HG02885 (cell line): ENCODE measurements at regions not wholly inside any gene's neighbourhood (a gene's known extent, or its start where the extent isn't known, plus 50 kb on each side); places are given as distances from the start of the nearest gene placed in this dataset.
A peak's percentile ranks its signal among the peaks of the same experiment; 100 is the strongest.

Source experiments
- ATAC-seq: cut with Tn5 transposase; IDR thresholded peaks from one replicate; pipeline ENCODE4 v1.9.1; 2021; ENCODE audit warnings: mild to moderate bottlenecking; ENCODE audit not compliant: unreplicated experiment, poor library complexity

GRCh38 chr10:1882728-1883127 lies 145.4 kb upstream of the ADARB2 start:
- no peak for ATAC-seq

- no peak for ATAC-seq
Observed at GRCh38 chr10:1882180-1882579, 144.9 kb upstream of the ADARB2 start.

GRCh38 chr10:1881636-1882035 lies 144.3 kb upstream of the ADARB2 start:
- ATAC-seq = no peak

GRCh38 chr10:1874533-1874932 lies 137.2 kb upstream of the ADARB2 start:
- no peak for ATAC-seq

GRCh38 chr10:1873661-1874315 lies 136.5 kb upstream of the ADARB2 start:
- ATAC-seq = no peak

DNA sequence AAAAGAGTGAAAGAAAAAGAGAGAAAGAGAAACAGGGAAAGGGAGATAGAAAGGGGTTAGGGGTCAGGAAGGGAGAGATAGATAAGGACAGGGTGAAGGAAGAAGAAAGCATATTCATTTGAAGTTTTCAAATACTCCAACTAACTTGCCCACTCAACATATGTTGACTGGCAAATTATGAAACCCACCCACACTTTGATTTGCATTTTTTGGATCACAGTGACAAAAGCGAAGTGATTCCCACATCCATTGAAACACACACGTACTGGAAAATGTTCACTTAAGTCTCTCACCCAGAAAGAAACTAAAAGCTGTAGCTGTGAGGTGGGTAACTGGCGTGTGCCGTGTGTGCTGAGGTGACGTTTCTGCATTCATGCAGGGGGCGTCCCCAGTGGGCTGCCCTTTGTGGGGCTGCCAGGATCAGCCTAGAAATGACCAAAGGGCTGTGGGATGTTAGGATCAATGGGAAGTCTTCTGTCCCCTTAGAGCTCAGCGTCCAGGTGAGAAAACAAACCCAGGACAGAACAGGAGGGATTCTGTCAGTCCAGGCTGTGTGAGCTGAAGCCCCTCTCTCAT lies 134.9 kb upstream of the ADARB2 start:
- no peak for ATAC-seq

GRCh38 chr10:1870491-1870890 lies 133.2 kb upstream of the ADARB2 start:
- ATAC-seq = no peak

DNA sequence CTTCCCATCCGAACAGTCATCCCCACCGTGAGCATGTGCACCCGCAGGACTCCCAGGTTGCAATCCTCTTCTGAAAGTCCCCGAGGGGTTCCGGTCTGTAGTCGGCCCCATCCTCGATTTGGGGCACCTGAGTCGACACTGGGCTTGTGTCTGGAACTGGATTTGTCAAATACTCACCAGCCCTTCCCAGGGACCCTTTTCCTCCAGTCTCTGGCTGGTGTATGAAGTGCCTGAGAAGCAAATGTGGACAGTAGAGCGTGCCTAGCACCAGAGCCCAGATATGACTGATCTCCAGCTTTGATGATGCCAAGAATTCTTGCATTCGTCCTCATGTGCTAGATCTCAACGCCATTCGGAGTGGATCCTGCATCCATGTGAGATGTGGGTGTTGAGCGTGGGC lies 132.5 kb upstream of the ADARB2 start:
- ATAC-seq = no peak

- no peak for ATAC-seq
Observed at GRCh38 chr10:1860351-1860750, 123.0 kb upstream of the ADARB2 start.

- ATAC-seq = no peak
Observed at GRCh38 chr10:1858547-1858946, 121.2 kb upstream of the ADARB2 start.

GRCh38 chr10:1858048-1858447 lies 120.7 kb upstream of the ADARB2 start:
- ATAC-seq = no peak

- no peak for ATAC-seq
Observed at GRCh38 chr10:1855911-1856310, 118.6 kb upstream of the ADARB2 start.

DNA sequence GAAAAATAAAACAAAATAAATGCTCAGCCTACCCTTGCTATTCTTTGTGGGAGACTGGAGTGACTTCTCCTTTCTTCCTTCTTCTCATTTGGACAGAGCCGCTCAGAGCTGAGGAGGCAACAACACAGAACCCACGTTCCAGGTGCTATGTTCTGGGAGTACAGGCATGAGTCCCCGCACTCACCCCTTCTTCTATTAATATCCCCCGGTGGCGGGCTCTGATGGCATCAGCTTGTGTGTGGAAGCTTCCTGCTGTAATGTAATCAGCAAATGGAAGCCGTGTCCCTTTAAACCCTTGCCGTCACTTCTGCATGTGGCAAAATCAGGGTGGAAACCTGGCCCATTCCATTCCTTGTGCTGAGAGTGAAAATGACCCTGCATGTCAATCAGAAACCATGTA lies 116.9 kb upstream of the ADARB2 start:
- ATAC-seq = no peak

GRCh38 chr10:1853801-1854200 lies 116.5 kb upstream of the ADARB2 start:
- no peak for ATAC-seq

GRCh38 chr10:1852841-1853240 lies 115.5 kb upstream of the ADARB2 start:
- ATAC-seq = no peak

- no peak for ATAC-seq
Observed at GRCh38 chr10:1851762-1852161, 114.4 kb upstream of the ADARB2 start.

DNA sequence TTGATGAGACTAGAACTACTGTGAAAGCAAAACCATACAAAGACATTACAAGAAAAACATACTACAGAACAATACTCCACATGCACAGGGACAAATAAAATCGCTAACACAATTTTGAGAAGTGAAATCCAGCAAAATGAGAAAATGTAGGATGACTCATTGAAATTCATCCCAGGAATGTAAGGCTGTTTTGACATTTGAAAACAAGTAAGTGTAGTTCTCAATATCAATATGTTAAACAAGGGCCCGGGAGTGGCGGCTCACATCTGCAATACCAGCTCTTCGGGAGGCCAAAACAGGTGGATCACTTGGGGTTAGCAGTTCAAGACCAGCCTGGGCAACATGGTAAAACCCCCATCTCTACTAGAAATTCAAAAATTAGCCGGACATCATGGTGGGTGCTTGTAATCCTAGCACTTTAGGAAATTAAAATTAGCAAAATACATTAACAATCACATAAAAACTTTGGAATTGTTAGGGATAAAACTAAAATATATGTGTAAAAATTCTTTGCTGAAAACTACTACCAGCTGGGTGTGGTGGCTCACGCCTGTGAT lies 113.7 kb upstream of the ADARB2 start:
- no peak for ATAC-seq

- ATAC-seq = no peak
Observed at GRCh38 chr10:1847361-1847760, 110.0 kb upstream of the ADARB2 start.

GRCh38 chr10:1846032-1846431 lies 108.7 kb upstream of the ADARB2 start:
- no peak for ATAC-seq

DNA sequence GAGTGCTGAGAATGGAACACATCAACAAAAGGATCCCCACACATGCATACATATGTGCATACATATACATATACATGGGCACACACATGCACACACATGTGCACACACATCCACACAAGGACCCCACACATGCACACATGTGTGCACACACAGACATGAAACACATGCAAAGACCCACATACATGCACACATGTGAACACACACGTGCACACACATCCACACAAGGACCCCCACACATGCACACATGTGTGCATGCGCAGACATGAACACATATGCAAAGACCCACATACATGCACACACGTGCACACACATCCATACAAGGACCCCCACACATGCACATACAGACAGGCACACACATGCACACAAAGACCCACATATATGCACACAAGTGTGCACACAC lies 104.4 kb upstream of the ADARB2 start:
- ATAC-seq = no peak

DNA sequence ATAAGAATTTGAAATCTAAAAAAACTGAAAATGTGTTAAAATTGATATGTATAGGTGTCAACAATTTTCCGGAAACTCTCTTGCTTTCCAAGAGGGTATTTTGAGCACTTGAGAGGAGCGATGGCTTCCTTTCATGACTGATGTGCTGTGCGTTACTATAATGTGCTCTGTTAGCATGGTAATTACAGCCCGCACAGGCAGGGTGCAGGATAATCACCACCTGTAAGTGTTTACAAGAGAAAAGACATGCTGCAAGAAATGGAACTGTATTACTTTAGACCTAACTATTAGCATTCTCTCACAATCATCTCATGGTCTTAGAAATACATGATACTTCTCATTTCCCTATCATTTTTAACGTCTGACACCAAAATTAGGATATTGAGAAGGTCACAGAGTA lies 92.4 kb upstream of the ADARB2 start:
- ATAC-seq = no peak

DNA sequence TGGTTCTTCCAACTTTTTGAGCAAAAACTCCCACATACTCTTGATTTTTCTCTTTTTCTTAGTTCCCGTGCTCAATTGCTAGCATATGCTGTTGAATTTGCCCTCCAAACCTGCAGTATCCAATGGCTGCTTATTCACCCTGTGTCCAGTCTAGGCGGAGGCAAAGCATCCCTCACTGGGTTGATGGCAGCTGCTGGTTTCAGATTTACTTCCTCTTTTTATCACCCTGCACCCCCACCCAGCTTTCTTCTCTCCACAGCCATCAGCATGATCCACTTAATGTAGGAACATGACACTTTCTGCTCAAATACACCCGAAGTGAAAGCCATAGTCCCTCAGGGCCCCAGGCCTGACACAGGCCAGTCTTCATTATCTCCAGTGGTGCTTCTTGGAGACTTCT lies 87.6 kb upstream of the ADARB2 start:
- ATAC-seq = peak; percentile 74
